GM19239 (cell line): ENCODE measurements at regions not wholly inside any gene's neighbourhood (a gene's known extent, or its start where the extent isn't known, plus 50 kb on each side); places are given as distances from the start of the nearest gene placed in this dataset.
"Not testable (repeated sequence)": the region's sequence is repeated elsewhere in the genome, so short reads cannot be mapped to it uniquely, and the experiment has no call there.

ENCODE experiments used
- DNase-seq: peaks from one replicate; pipeline ENCODE4 v3.0.0; 2011; ENCODE audit warnings: low spot score; ENCODE audit not compliant: insufficient read length
- FAIRE-seq: peaks from 2 replicates; lab custom pipeline; 2011; peaks lifted over from hg19 to GRCh38; lab: Jason Lieb, UNC

DNA sequence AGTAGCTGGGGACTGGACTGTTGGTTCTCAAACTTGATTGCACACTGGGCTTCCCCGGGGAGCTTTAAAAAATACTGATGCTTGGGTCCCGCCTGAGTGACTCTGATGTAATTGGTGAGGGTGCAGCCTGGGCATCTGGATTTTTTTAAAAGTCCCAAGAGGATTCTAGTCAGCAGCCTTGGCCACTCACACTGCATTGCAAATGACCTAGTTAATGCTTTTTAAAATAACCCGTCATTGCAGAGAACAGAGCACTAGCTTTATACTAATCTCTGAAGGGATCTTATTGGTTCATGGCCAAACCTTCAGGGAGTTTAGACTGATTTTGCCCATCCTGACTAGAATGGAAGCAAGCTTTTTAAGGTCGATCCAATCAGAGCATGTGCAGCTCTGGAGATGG is 310.6 kb upstream of the PROK2 start:
- peak; percentile 56 for FAIRE-seq

DNA sequence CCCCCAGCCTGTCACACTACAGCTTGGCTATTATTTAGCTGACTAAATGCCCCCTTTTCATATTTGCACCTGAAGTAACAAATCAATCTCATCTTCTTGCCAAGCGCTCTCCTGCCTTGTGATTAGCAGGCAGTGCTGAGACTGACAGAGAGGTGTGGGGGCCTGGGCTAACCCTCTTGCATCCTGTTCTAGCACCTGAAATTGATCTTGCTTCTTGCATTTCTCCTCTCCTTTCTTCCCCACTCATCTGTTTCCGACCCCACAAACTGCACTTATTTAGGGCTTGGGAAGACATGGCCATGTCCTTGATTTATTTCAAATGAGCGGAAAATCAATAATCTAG is 309.0 kb upstream of the PROK2 start:
- FAIRE-seq (no peak), DNase-seq (no peak)

More for the DNA sequence above, 310.6 kb upstream of the PROK2 start:
- no peak for DNase-seq

DNA sequence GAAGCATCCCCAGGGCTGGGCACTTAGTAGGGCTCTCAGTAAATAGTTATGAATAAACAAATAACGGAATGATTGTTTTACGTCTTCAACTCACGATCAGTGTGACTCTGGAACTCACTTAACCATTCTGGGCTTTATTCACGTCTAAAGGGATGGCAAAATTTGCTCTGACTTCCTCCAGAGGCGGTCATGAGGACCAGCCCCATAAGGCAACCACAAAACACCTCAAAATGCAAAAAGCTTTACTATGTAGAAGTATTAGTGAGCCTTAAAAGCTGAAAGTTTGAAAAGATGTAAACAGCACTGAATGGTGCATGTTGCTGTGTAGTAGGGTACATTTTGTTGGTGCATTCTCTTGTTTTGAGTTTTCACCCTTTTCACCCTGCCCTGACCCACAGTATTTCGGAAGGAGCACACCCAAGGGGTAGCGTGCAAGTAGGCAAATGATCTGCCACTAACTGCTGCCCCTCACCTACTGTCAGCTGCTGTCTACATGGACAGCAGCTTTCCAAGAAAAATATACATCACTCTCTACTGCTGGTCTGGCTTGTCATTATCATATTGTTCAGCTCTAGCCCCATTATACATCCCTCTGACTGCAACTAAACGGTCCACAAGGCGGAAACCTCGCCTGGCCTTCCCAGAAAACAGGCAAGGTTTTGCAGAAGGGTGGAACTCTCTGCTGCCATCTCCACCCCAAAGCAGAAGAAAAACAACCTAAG is 308.5 kb upstream of the PROK2 start:
- FAIRE-seq (peak; percentile 81), DNase-seq (no peak)

DNA sequence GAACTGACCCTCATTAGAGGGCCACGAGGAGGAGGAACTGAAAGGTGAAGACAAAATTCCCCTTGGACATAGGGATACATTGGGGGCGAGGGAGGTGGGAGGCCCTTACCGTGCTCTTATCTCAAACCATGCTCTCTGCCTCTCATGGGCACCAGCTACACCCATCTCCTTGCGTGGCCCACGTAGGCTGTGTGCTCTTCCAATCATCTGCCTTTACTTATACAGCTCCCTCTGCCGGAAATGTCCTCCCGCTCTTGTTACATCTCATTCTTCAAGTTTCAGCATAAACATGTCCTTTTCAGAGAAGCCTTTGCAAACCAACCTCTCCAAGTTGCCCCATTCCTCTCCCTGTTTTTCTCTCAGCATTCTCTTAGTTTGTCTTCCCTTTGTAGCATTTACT is 307.8 kb upstream of the PROK2 start:
- DNase-seq, result no peak
- no peak for FAIRE-seq

DNA sequence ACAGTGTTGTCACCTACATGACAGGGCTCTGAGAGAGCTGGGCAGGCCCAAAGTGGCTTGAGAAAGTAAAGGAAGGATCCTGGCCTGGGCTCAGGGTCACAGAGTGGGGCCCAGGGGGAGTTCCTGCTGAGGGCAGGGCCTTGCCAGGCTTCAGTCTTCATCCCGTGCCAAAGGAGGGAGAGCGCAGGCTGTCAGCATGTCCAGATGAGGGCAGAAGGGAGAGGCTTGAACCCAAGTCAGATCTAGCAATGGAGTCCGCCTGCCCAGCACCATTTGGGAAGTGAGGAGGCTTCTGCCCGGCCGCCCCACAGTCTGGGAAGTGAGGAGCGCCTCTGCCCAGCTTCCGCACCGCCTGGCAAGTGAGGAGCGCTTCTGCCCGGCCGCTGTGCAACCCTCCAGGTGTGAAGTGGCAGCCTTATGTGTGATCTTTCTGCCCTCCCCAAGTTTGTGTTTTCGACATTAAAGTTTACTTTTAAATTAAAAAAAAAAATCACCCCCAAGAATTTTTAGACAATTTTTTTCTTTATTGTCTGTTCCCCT is 303.6 kb upstream of the PROK2 start:
- DNase-seq (no peak), FAIRE-seq (no peak)

DNA sequence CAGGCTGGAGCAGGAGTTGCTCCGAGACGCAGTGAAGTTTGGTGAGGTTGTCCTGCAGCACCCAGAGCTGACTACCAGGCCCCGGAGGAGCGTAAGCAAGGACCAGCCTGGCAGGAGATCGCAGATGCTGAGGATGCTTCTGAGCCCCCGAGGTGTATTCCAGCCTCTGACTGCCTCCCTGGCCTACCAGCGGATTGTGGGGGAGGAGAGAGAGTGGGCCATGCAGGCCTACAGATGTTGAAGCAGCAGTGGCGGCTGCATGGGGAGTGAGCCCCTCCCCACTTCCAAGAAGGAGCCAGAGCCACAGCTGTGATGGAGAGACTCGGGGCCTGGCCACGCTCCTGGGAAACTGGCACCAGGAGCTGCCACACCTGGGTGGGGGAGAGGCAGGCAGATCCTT is 302.5 kb upstream of the PROK2 start:
- FAIRE-seq, result no peak

DNA sequence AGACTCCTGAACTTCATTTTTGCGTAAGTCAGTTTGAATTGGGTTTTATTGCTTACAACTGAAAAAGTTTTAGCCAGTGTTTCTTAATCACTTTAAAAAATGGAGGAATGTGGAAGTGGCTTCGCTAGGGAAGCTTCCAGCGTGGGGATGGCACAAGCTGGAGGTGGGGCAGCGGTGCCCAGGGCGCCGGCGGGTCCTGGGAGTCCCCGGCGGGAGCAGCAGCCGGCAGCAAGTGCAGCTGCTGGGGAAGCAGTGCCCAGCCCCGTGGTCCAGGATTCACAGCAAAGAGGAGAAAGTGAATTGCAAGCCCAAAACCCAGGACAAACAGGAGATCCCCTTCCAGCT is 301.8 kb upstream of the PROK2 start:
- DNase-seq (no peak), FAIRE-seq (no peak)

More for the DNA sequence above, 302.5 kb upstream of the PROK2 start:
- no peak for DNase-seq

DNA sequence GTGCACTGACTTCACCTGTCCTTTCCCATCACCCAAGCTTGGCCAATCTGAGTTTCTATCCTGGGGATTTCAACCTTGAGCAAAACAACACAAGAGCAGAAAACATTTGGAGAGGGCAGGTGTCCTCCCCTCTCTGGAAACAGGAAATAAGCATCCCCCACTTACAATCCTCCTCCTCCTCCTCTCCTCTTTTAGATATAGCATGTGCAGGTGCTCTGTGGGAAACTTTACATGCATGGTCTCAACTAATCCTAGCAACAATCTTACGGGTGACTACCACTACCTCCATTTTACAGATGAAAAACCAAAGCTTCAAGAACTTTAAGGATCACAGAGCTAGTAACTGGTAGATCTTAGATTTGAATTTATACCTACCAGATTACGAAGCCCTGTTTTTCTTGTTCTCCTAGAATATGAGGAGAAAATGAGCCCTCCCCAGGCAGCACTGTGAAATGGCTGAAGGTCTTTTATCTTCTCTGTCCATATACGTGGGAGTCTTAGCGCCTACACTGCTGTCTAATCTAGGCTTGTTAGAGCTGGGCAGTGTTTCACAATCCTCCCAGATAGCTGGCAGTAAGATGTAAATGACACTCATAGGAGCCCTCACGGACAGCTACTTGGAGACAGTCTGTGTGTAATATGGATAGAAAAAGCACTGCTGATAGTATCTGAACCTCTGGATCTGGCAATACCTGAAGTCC is 301.2 kb upstream of the PROK2 start:
- FAIRE-seq (no peak), DNase-seq (no peak)

DNA sequence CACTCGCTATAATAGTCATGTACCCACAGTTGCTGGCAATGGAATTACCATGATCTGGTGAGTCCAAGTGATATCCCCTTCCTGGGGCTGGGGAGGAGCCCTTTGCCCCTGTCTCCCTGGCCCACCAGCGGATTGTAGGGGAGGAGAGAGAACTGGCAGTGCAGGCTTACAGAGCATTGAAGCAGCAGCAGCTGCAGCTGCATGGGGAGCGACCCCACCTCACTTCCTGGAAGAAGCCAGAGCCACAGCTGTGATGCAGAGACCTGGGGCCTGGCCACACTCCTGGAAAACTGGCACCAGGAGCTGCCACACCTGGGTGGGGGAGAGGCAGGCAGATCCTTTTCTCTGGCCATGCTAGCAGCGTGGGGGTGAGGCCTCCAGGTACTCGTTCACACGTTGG is 300.1 kb upstream of the PROK2 start:
- no peak for FAIRE-seq
- DNase-seq, result no peak

DNA sequence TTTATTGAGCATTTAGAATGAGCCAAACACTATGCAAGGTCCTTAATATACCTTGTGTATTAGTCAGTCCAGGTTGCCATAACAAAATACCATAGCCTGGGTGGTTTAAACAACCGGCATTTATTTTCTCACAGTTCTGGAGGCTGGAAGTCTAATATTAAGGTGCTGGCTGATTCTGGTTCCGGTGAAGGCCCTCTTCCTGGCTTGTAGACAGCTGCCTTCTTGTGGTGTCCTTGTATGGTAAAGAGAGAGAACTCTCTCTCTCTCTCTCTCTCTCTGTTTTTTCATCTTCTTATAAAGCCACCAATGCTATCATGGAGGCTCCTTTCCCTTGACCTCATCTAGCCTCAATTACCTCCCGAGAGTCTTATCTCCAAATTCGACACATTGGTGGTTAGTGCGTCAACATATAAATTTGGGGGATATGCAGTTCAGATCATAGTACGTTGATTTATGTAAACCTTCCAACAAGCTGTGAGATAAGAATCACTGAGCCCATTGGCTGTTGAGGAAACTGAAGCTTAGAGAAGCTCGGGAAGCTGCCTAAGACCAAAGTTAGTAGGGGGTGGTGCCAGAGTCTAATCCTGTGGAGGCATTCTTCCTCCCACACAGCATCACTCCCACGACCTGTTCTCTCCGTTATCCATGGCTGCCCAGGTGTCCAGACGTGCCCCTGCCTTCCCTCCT is 298.0 kb upstream of the PROK2 start:
- DNase-seq, result no peak
- FAIRE-seq, result peak; percentile 31

DNA sequence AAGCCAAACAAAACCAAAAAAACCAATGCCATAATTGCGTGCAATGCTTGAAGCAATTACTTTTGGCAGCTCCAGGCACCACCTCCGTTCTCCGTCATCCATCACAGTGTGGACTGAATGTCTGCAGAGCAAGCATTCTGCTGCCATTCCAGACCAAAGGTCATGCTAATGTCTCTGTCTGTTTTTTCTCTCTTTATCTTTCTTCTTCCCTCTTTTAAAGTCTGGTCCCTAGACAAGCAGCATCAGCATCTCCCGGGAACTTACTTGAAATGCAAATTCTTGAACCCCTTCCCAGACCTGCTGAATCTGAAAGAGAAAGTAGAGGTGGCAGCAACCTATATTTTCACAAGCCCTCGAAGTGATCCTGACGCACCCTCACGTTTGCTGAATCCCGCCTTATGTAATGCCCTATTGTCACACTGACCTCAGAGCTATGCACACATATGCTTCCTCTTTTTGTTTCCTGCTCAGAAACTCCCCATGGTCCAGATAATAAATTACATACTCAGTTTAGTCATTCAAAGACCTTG is 297.3 kb upstream of the PROK2 start:
- FAIRE-seq, result peak; percentile 96
- peak; percentile 60 for DNase-seq

DNA sequence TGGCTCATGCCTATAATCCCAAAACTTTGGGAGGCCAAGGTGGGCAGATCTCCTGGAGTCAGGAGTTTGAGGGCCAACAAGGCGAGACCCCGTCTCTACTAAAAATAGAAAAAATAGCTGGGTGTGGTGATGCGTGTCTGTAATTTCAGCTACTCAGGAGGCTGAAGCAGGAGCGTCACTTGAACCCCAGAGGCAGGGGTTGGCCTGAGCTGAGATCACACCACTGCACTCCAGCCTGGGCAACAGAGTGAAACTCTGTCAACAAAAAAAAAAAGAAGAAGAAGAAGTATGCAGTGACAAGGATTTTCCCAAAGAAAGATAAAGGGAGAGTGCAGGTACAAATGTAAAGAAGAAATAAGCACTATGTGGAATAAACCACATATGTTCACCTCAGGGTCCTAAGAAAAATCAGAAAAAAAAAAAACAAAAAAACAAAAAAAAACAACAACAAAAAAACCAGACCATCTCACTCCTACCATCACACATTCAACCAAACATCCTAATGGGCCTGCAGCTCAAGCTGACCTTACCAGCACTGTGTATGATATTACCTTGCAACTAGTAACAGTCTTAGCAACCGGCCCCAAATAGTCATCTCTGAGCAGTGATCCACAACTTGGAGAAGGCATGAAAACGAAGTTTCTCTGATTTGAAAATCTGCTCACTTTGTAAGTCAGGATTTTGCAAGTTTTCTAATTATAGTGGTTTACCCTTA is 296.7 kb upstream of the PROK2 start:
- no peak for FAIRE-seq
- no peak for DNase-seq

DNA sequence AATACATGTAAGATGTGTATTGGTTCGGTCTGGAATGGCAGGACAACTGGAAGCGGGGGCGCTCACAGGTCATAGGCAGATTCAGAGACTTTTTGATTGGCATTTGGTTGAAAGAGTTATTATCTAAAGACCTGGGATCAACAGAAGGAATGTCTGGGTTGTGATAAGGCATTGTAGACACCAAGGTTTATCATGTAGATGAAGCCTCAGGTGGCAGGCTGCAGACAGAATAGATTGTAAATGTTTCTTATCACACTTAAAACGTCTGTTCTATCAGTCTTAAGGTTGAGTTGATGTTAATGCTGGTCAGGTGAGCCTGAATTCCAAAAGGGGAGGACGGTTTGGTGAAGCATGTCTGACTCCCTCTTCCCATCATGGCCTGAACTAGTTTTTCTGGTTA is 295.9 kb upstream of the PROK2 start:
- FAIRE-seq (no peak), DNase-seq (no peak)

DNA sequence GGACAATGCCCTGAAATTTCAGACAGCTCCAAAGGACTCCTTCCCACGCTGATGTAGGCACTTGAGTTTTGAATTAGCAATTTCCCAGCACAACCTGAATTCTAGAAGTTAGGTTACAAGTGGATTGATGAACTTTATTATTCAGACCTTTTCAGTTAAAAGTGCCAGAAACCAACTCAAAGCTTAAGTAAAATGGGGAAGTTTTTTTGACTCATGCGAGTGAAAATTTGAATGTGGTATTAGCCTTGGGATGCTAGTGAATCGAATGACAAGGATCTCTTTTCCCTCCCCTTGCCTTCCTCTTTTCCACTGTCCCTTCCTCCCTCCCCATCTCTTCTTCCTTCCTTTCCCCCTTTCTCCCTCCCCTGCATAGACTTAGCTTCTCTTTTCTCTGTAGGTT is 295.1 kb upstream of the PROK2 start:
- FAIRE-seq, result peak; percentile 53
- DNase-seq, result no peak

DNA sequence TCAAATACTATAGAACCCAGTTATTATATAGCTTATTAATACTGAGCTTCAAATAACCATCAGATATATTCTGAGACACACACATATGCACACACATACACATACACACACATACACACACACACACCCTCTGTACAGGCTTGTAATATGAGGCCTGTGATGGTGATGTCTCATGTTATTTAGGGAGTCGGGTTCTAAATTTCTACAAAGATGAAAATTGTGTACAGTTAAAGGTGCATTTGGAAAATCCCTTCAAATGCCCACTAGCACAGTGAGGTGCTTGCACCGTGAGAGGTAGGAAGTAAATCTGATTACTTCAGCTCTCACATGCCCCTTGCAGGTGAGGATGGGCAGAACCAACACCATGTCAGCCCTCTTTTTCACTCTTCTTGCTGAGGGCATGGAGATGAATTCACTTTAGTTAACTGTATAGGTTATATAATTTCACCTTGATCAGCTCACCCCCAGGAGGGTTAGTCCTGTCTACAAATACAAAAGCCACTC is 294.5 kb upstream of the PROK2 start:
- FAIRE-seq, result no peak

DNA sequence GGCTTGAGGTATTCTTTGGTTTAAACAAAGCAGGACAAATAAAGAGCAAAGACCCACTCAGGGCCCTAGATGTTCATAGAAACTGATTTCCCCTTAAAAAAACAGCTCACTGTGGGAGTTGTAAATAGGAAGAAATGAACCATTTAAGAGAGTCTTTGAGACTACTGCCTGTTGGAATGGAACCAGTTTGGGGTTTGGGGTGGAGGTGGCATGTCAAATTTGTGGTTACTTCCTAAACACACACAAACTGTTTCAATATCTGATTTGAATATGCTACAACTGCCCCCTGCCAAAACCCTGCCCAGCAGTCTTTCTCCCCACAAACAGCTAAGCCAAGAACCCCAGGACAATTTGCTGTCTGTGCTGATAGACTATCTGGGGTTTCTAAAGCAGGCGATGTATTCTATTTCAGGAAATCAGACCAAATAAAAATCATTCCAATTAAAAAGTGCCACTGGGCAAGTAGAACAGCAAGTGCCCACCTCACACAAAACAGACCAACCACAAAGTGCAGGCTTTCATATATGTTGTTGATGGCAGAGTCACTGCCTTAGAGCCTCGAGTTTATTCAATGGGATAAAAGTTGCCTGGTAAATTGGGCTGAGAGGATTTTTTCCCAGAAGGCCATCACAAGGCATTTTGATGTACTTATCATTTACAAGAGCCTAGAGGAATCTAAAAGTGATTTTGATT is 293.9 kb upstream of the PROK2 start:
- FAIRE-seq, result peak; percentile 87
- DNase-seq, result no peak

More for the DNA sequence above, 294.5 kb upstream of the PROK2 start:
- DNase-seq, result no peak

DNA sequence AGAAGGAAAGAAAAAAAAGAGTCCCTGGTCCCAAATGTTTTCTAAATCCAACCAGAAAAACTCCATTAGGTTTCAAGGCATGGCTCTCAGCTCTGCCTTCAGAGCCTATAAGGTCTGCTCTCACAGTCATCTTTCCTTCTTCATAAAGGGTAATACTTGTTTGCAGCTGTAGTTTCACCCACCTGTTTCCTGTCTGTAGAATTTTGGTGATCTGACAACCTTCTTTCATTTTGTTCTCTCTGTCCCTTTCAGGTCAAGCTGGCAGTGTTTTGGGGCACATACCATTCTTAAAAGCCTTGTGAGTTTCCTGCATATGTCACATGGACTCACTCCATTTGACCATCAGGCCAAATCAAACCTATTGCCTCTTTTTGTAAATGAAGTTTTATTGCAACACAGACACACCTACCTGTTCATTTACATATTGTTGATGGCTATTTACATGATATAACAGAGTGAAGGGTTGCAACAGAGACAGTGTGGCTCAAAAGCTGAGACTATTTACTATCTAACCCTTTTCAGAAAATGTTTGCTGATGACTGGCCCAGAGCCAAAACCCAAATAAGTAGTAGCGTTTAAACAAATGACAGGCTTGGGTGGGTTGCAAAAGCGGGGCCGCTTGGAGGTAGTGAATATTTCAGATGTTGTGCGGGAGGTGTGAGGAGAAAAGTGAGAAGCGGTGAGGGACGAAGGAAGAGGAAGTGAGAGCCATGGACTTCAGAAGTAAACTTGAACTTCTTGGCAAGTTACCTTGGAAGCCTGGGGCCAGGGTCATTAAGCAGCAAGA is 292.7 kb upstream of the PROK2 start:
- DNase-seq (no peak), FAIRE-seq (peak; percentile 99)

DNA sequence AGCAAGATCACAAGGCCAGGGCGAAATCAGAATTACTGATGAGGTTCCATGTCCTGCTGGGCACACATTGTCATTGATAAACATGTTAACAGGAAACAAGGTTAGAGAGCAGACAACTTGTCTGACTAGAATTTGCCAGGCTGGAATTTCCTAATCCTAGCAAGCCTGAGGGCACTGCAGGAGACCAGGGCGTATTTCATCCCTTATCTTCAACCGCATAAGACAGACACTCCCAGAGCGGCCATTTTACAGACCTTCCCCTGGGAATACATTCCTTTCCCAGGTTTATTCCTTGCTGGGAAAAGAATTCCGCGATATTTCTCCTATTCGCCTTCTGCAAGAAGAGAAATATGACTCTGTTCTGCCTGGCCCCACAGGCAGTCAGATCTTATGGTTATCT is 290.9 kb upstream of the PROK2 start:
- FAIRE-seq, DNase-seq: not testable (repeated sequence)

DNA sequence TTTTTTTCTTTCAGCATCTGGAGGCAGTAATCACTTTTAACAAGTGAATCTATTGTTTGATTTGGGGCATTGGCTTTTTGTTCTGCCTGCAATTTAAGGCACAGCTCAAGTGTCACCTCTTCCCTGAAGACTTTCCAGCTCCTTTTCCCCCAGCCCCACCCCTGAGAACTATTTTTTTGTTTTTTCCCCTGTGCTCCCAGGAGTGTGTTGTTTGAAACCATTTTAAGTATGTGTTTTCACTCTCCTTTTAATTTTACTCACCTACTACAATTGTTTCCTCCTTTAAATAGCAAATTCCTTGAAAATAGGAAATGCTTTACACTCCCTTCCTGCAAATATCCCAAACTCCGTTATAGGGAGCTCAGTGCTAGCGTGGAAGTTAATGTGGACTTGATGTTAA is 286.7 kb upstream of the PROK2 start:
- DNase-seq (no peak), FAIRE-seq (peak; percentile 23)
